Progenitor cell of endocrine pancreas (in vitro differentiated cells): ENCODE measurements at regions not wholly inside any gene's neighbourhood (a gene's known extent, or its start where the extent isn't known, plus 50 kb on each side); places are given as distances from the start of the nearest gene placed in this dataset.

ENCODE experiments used
- DNase-seq: peaks from one replicate; pipeline ENCODE4 v3.0.0; 2021; ENCODE audit warnings: low spot score; ENCODE audit not compliant: unreplicated experiment
- H3K27ac Mint-ChIP-seq: 2 replicates; pipeline ENCODE4 v1.8.0; 2021; ENCODE audit warnings: mild to moderate bottlenecking, moderate library complexity, mixed read lengths
- H3K27me3 Mint-ChIP-seq: 2 replicates; pipeline ENCODE4 v1.8.0; 2021; ENCODE audit warnings: mixed read lengths
- H3K36me3 Mint-ChIP-seq: 2 replicates; pipeline ENCODE4 v1.8.0; 2022; ENCODE audit warnings: mixed read lengths; ENCODE audit not compliant: insufficient read depth
- H3K4me1 Mint-ChIP-seq: 2 replicates; pipeline ENCODE4 v1.8.0; 2021; ENCODE audit warnings: low read depth, mixed read lengths
- H3K4me3 Mint-ChIP-seq: 2 replicates; pipeline ENCODE4 v1.8.0; 2021; ENCODE audit warnings: low read depth, mild to moderate bottlenecking, moderate library complexity, mixed read lengths
- H3K9me3 Mint-ChIP-seq: 2 replicates; pipeline ENCODE4 v1.8.0; 2021; ENCODE audit warnings: low read depth, mixed read lengths
- TF ChIP-seq, protein P1 (sequence below): fragments of 200-600 bp; sonication (generic); IDR thresholded peaks from one replicate; pipeline ENCODE4 v1.5.0; 2021; ENCODE audit warnings: antibody characterized with exemption, mild to moderate bottlenecking; ENCODE audit not compliant: unreplicated experiment

GRCh38 chr12:40511341-40511740, 180.9 kb upstream of the CNTN1 start:
- DNase-seq = no peak
- no peaks in the 10 kb centered on the region for H3K9me3 Mint-ChIP-seq
- no peaks in the 10 kb centered on the region for H3K4me1 Mint-ChIP-seq
- TF ChIP-seq, protein P1, sequence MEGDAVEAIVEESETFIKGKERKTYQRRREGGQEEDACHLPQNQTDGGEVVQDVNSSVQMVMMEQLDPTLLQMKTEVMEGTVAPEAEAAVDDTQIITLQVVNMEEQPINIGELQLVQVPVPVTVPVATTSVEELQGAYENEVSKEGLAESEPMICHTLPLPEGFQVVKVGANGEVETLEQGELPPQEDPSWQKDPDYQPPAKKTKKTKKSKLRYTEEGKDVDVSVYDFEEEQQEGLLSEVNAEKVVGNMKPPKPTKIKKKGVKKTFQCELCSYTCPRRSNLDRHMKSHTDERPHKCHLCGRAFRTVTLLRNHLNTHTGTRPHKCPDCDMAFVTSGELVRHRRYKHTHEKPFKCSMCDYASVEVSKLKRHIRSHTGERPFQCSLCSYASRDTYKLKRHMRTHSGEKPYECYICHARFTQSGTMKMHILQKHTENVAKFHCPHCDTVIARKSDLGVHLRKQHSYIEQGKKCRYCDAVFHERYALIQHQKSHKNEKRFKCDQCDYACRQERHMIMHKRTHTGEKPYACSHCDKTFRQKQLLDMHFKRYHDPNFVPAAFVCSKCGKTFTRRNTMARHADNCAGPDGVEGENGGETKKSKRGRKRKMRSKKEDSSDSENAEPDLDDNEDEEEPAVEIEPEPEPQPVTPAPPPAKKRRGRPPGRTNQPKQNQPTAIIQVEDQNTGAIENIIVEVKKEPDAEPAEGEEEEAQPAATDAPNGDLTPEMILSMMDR = no peak
- H3K27me3 Mint-ChIP-seq = no peaks in the 10 kb centered on the region
- no peaks in the 10 kb centered on the region for H3K36me3 Mint-ChIP-seq
- no peak overlapping the region for H3K4me3 Mint-ChIP-seq
- H3K27ac Mint-ChIP-seq = no peak overlapping the region

GRCh38 chr12:40515041-40515816, 177.0 kb upstream of the CNTN1 start:
- H3K9me3 Mint-ChIP-seq = no peaks in the 10 kb centered on the region
- DNase-seq = no peak
- no peaks in the 10 kb centered on the region for H3K36me3 Mint-ChIP-seq
- TF ChIP-seq, protein P1 = no peak
- no peaks in the 10 kb centered on the region for H3K4me1 Mint-ChIP-seq
- no peak overlapping the region for H3K4me3 Mint-ChIP-seq
- H3K27me3 Mint-ChIP-seq = no peaks in the 10 kb centered on the region
- no peak overlapping the region for H3K27ac Mint-ChIP-seq

- no peak overlapping the region for H3K27ac Mint-ChIP-seq
- H3K27me3 Mint-ChIP-seq = no peaks in the 10 kb centered on the region
- no peaks in the 10 kb centered on the region for H3K4me1 Mint-ChIP-seq
- H3K4me3 Mint-ChIP-seq = no peak overlapping the region
- H3K9me3 Mint-ChIP-seq = no peaks in the 10 kb centered on the region
- H3K36me3 Mint-ChIP-seq = no peaks in the 10 kb centered on the region
- DNase-seq = no peak
- TF ChIP-seq, protein P1 = no peak
These were observed 169.4 kb upstream of the CNTN1 start for GRCh38 chr12:40522837-40523236.

DNA sequence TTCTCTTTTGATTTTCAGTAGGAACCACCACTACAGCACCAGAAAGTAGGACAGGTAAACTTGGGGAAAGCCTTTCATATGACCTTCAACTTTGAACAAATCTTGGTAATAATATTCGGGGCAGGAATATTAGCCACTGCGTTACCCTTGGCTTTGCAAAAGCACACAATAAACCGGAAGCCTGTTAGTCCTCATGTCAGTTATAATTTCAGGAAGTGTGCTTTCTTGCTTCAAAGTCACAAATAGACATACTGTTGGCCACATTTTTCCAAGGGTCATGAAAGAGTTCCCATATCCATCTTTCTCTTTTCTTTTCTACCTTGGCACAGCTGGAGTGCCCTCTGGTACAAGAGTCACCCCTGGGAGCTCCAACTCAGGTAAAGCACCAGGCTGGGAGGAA, 167.2 kb upstream of the CNTN1 start:
- no peaks in the 10 kb centered on the region for H3K27me3 Mint-ChIP-seq
- TF ChIP-seq, protein P1 = no peak
- H3K9me3 Mint-ChIP-seq = no peaks in the 10 kb centered on the region
- no peaks in the 10 kb centered on the region for H3K4me1 Mint-ChIP-seq
- no peak overlapping the region for H3K4me3 Mint-ChIP-seq
- H3K27ac Mint-ChIP-seq = no peak overlapping the region
- H3K36me3 Mint-ChIP-seq = no peaks in the 10 kb centered on the region
- no peak for DNase-seq

DNA sequence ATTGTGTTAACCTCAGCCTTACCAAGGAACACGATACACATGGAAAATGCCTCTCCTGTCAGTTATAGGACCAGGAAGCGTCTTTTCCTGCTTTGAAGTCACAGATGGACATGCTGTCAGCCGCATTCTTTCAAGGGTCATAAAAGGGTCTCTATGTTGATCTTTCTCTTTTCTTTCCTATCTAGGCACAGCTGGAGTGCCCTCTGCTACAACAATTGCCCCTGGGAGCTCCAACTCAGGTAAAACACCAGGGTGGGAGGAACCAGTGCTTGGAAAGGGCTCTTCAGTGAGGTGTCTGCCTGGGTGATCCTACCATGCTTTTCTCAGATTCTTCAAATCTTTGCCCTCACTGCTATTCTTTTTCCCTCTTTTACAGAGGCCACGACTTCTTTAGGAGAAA, 157.4 kb upstream of the CNTN1 start:
- peaks cover 3% of the 10 kb centered on the region for H3K9me3 Mint-ChIP-seq
- H3K27me3 Mint-ChIP-seq = no peaks in the 10 kb centered on the region
- no peak overlapping the region for H3K4me3 Mint-ChIP-seq
- no peaks in the 10 kb centered on the region for H3K36me3 Mint-ChIP-seq
- TF ChIP-seq, protein P1 = no peak
- H3K4me1 Mint-ChIP-seq = no peaks in the 10 kb centered on the region
- no peak overlapping the region for H3K27ac Mint-ChIP-seq
- no peak for DNase-seq
